ENCODE measurements at regions not wholly inside any gene's neighbourhood (a gene's known extent, or its start where the extent isn't known, plus 50 kb on each side); places are given as distances from the start of the nearest gene placed in this dataset.

DNA sequence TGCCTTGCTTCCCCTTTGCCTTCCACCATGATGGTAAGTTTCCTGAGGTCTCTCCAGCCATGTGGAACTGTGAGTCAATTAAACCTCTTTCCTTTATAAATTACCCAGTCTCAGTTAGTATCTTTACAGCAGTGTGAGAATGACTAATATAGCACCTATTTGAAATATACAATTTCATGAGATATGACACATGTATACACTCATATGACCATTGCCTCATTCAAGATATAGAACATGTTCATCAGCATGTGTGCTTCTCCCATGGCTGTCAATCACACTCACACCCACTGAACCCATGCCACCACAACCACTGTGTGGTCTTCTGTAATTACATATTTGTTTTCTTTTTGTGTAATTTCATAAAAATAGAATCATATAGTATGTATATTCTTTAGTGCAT is 599.5 kb upstream of the EPHA6 start:
- TF ChIP-seq, protein P1, sequence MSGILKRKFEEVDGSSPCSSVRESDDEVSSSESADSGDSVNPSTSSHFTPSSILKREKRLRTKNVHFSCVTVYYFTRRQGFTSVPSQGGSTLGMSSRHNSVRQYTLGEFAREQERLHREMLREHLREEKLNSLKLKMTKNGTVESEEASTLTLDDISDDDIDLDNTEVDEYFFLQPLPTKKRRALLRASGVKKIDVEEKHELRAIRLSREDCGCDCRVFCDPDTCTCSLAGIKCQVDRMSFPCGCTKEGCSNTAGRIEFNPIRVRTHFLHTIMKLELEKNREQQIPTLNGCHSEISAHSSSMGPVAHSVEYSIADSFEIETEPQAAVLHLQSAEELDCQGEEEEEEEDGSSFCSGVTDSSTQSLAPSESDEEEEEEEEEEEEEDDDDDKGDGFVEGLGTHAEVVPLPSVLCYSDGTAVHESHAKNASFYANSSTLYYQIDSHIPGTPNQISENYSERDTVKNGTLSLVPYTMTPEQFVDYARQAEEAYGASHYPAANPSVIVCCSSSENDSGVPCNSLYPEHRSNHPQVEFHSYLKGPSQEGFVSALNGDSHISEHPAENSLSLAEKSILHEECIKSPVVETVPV (CRISPR knock-in tag; IDR thresholded peaks at IDR 0.05) = no peak
- no peak for TF ChIP-seq ZC3H10 (CRISPR knock-in tag; IDR thresholded peaks at IDR 0.05)
- no peak for TF ChIP-seq ZFP3 (CRISPR knock-in tag; IDR thresholded peaks at IDR 0.05)
- TF ChIP-seq ISL1 (CRISPR knock-in tag; IDR thresholded peaks at IDR 0.05) = no peak
- no peak for TF ChIP-seq TOX (CRISPR knock-in tag; IDR thresholded peaks at IDR 0.05; ENCODE audit: borderline replicate concordance)
- no peak for TF ChIP-seq GLIS3 (CRISPR knock-in tag; IDR thresholded peaks at IDR 0.05)
- no peak for TF ChIP-seq RARB (CRISPR knock-in tag; IDR thresholded peaks at IDR 0.05)
- TF ChIP-seq ZNF565 (CRISPR knock-in tag; conservative IDR thresholded peaks at IDR 0.05; ENCODE audit: low read depth) = no peak
- no peak for TF ChIP-seq PATZ1 (CRISPR knock-in tag; IDR thresholded peaks at IDR 0.05; ENCODE audit: borderline replicate concordance)
- no peak for TF ChIP-seq CREB5 (CRISPR knock-in tag; IDR thresholded peaks at IDR 0.05; ENCODE audit: low read depth)
- no peak for TF ChIP-seq CSDC2 (CRISPR knock-in tag; IDR thresholded peaks at IDR 0.05)
- no peak for TF ChIP-seq TCF4 (CRISPR knock-in tag; IDR thresholded peaks at IDR 0.05; ENCODE audit: borderline replicate concordance)
- TF ChIP-seq, protein P2, sequence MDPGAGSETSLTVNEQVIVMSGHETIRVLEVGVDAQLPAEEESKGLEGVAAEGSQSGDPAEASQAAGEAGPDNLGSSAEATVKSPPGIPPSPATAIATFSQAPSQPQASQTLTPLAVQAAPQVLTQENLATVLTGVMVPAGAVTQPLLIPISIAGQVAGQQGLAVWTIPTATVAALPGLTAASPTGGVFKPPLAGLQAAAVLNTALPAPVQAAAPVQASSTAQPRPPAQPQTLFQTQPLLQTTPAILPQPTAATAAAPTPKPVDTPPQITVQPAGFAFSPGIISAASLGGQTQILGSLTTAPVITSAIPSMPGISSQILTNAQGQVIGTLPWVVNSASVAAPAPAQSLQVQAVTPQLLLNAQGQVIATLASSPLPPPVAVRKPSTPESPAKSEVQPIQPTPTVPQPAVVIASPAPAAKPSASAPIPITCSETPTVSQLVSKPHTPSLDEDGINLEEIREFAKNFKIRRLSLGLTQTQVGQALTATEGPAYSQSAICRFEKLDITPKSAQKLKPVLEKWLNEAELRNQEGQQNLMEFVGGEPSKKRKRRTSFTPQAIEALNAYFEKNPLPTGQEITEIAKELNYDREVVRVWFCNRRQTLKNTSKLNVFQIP (CRISPR knock-in tag; IDR thresholded peaks at IDR 0.05; ENCODE audit: borderline replicate concordance, low read depth) = no peak
- TF ChIP-seq PPARA (CRISPR knock-in tag; IDR thresholded peaks at IDR 0.05; ENCODE audit: borderline replicate concordance) = no peak
- TF ChIP-seq BACH2 (CRISPR knock-in tag; IDR thresholded peaks at IDR 0.05; ENCODE audit: borderline replicate concordance) = no peak
- no peak for TF ChIP-seq ARNTL (CRISPR knock-in tag; IDR thresholded peaks at IDR 0.05; ENCODE audit: borderline replicate concordance, low read depth)
- ATAC-seq = no peak

DNA sequence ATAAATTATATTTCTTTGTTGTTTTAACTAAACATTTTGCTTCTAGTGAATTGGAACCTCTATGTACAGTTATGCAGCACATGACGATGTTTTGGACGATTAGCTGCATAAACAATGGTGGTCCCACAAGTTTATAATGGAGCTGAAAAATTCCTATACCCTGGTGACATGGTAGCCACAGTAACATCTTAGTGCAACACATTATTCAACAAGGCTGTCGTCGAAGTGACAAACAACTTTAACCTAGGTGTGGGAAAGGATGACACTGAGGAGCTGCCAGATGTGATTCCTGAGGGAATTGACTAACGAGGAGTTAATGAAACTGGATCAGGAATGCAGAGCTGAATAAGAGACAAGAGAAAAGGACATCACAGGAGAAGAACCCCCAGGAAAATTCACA is 588.9 kb upstream of the EPHA6 start:
- TF ChIP-seq TCF4 (CRISPR knock-in tag; IDR thresholded peaks at IDR 0.05; ENCODE audit: borderline replicate concordance) = no peak
- TF ChIP-seq, protein P1 (CRISPR knock-in tag; IDR thresholded peaks at IDR 0.05) = no peak
- TF ChIP-seq SNAI2 (CRISPR knock-in tag; IDR thresholded peaks at IDR 0.05) = no peak
- TF ChIP-seq ISL1 (CRISPR knock-in tag; IDR thresholded peaks at IDR 0.05) = no peak
- TF ChIP-seq, protein P3, sequence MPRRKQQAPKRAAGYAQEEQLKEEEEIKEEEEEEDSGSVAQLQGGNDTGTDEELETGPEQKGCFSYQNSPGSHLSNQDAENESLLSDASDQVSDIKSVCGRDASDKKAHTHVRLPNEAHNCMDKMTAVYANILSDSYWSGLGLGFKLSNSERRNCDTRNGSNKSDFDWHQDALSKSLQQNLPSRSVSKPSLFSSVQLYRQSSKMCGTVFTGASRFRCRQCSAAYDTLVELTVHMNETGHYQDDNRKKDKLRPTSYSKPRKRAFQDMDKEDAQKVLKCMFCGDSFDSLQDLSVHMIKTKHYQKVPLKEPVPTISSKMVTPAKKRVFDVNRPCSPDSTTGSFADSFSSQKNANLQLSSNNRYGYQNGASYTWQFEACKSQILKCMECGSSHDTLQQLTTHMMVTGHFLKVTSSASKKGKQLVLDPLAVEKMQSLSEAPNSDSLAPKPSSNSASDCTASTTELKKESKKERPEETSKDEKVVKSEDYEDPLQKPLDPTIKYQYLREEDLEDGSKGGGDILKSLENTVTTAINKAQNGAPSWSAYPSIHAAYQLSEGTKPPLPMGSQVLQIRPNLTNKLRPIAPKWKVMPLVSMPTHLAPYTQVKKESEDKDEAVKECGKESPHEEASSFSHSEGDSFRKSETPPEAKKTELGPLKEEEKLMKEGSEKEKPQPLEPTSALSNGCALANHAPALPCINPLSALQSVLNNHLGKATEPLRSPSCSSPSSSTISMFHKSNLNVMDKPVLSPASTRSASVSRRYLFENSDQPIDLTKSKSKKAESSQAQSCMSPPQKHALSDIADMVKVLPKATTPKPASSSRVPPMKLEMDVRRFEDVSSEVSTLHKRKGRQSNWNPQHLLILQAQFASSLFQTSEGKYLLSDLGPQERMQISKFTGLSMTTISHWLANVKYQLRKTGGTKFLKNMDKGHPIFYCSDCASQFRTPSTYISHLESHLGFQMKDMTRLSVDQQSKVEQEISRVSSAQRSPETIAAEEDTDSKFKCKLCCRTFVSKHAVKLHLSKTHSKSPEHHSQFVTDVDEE (CRISPR knock-in tag; IDR thresholded peaks at IDR 0.05) = no peak
- TF ChIP-seq BACH2 (CRISPR knock-in tag; IDR thresholded peaks at IDR 0.05; ENCODE audit: borderline replicate concordance) = no peak
- no peak for TF ChIP-seq CREB5 (CRISPR knock-in tag; IDR thresholded peaks at IDR 0.05; ENCODE audit: low read depth)
- TF ChIP-seq PPARA (CRISPR knock-in tag; IDR thresholded peaks at IDR 0.05; ENCODE audit: borderline replicate concordance) = no peak
- no peak for TF ChIP-seq TOX (CRISPR knock-in tag; IDR thresholded peaks at IDR 0.05; ENCODE audit: borderline replicate concordance)
- TF ChIP-seq ZNF70 (CRISPR knock-in tag; IDR thresholded peaks at IDR 0.05) = no peak
- no peak for ATAC-seq
